Transverse colon (tissue), 4 donors: ENCODE measurements at regions not wholly inside any gene's neighbourhood (a gene's known extent, or its start where the extent isn't known, plus 50 kb on each side); places are given as distances from the start of the nearest gene placed in this dataset.

Experiments
- DNase-seq: peaks from one replicate; pipeline ENCODE4 v3.0.0-alpha.2; 2019
- H3K27ac ChIP-seq, 4 donors: fragments of 200-600 bp; sonication (generic); 2 replicates each; pipeline ENCODE4 v1.5.1; 2016 to 2018; ENCODE audit warnings: inconsistent platforms in 4 of 4
- H3K27me3 ChIP-seq: fragments of 200-600 bp; sonication (generic); 2 replicates; pipeline ENCODE4 v1.5.1; 2017; ENCODE audit warnings: inconsistent platforms
- H3K36me3 ChIP-seq, 4 donors: fragments of 200-600 bp; sonication (generic); 2 replicates each; pipeline ENCODE4 v1.5.1; 2017 to 2019; ENCODE audit warnings: inconsistent platforms in 4 of 4
- H3K4me1 ChIP-seq, 4 donors: fragments of 200-600 bp; sonication (generic); 2 replicates each; pipeline ENCODE4 v1.5.1; 2017 to 2020; ENCODE audit warnings: inconsistent platforms in 4 of 4
- H3K4me3 ChIP-seq, 4 donors: fragments of 200-600 bp; sonication (generic); 1 replicate in 1 of 4; 2 replicates in 3 of 4; pipeline versions ENCODE4 v1.5.1 to v1.6.1; 2017 to 2019; ENCODE audit warnings: inconsistent platforms in 4 of 4
- H3K9me3 ChIP-seq, 2 donors: fragments of 200-600 bp; sonication (generic); 2 replicates each; pipeline ENCODE4 v1.5.1; 2017 to 2019; ENCODE audit warnings: inconsistent platforms in 2 of 2
- CTCF ChIP-seq, 5 experiments: fragments of 200-600 bp in 3 of 5; fragments of 450-650 bp in 2 of 5; sonication (generic) in 3 of 5; IDR thresholded peaks; 1 replicate in 2 of 5; 2 replicates in 3 of 5; pipeline ENCODE4 v1.5.1; 2016 to 2017; ENCODE audit warnings: antibody characterized with exemption in 5 of 5, inconsistent platforms in 3 of 5, mild to moderate bottlenecking in 2 of 5, moderate library complexity in 1 of 5
- EP300 ChIP-seq: sonication (generic); formaldehyde crosslinking; IDR thresholded peaks from one replicate; pipeline ENCODE4 v1.6.1; 2017; ENCODE audit warnings: antibody characterized with exemption, low read depth
- POLR2A ChIP-seq: fragments of 450-650 bp; IDR thresholded peaks from one replicate; pipeline ENCODE4 v1.6.1; 2016; ENCODE audit warnings: antibody characterized with exemption, mild to moderate bottlenecking, moderate library complexity
- POLR2AphosphoS5 ChIP-seq, 3 donors: sonication (generic); formaldehyde crosslinking; IDR thresholded peaks; one replicate each; pipeline ENCODE4 v1.6.1; 2016; ENCODE audit warnings: antibody characterized with exemption in 3 of 3
- WGBS, 2 donors: methylation state at CpG; one replicate each; pipeline ENCODE4 v1.1.5; 2018; ENCODE audit warnings: low coverage in 1 of 2; 5-methylcytosine and 5-hydroxymethylcytosine counted together
- in situ Hi-C, 4 donors: fragments of 200-750 bp; cut with MboI; loops; one replicate each; pipeline versions ENCODE4 v1.15.0 to v1.15.1; 2017; ENCODE audit warnings: low sequenced_read_pairs in 3 of 4, low pct_ligation_motif_present in 1 of 4, low pct_unique_long_range_greater_than_20kb in 1 of 4
- intact Hi-C: fragments of 100-400 bp; cut with DNase I; formaldehyde crosslinking; loops from one replicate; pipeline ENCODE4 v1.15.1; 2023; ENCODE audit warnings: low total_unique reads

DNA sequence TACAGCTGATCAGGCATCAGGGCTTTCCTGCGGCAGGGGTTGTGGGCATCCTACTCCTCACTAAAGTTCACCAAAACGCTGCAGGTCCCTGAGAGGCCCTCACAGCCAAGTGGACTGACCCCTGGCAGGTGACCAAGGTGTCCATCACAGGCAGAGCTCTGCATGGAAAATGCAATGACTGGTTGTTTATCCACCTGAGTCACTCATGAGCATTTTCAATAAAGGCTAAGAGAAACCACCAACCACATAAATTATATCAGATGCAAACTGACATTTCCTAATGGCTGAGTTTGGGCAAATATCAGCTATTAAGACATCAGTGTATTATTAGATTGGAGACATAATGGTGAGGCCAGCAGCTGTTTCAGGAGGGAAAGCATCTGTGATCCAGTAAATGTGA, 152.7 kb upstream of the SYNDIG1 start:
- 67% methylated on average over 2 of the region's 2 CpGs; no CpG with 5 or more reads in 1 of the 2 donors for WGBS, 2 donors
- intact Hi-C loops = no loop called here
- Histone ChIP-seq H3K27me3 (no peaks in the 10 kb centered on the region), H3K4me1 (no peaks in the 10 kb centered on the region), H3K9me3 (no peaks in the 10 kb centered on the region), H3K27ac (no peak overlapping the region), H3K4me3 (no peak overlapping the region), H3K36me3 (no peaks in the 10 kb centered on the region)
- TF ChIP-seq POLR2AphosphoS5 (IDR thresholded peaks at IDR 0.05) = no peak
- TF ChIP-seq CTCF (IDR thresholded peaks at IDR 0.05) = no peak
- no peak for TF ChIP-seq POLR2A
- no peak for TF ChIP-seq EP300
- in situ Hi-C loops = loop anchor here in 1 of 4 donors (25.0 kb wide), 1 partner anchor 96 kb away; no protein-coding TSS in a partner anchor
- DNase-seq = no peak

DNA sequence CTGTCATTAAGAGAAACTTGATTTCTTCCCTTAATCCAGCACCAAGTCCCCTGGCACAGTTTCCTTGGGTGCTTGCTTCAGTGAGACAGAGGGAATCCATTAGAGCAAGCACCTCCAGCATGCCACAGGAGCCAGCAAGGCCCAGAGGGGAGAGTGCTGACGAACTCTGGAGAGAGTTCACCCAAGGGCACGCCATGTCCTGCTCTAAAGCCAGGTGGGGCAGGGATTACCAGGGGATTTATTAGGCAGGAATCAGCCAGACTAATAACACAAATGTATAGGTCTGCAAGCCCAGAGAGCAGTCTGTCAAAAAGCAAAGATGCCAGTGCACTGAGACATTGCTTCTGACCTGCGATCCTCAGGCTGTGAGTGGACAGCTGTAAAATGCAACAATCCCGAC, 155.4 kb upstream of the SYNDIG1 start:
- no peak for DNase-seq
- Histone ChIP-seq H3K4me1 (no peaks in the 10 kb centered on the region), H3K27me3 (no peaks in the 10 kb centered on the region), H3K27ac (no peak overlapping the region), H3K36me3 (no peaks in the 10 kb centered on the region), H3K9me3 (no peaks in the 10 kb centered on the region), H3K4me3 (no peak overlapping the region)
- intact Hi-C loops (no loop called here), in situ Hi-C loops (loop anchor here in 1 of 4 donors (25.0 kb wide), 1 partner anchor 98 kb away; no protein-coding TSS in a partner anchor)
- TF ChIP-seq POLR2AphosphoS5 (IDR thresholded peaks at IDR 0.05) (no peak), EP300 (no peak), POLR2A (no peak)
- 86% methylated on average over 4 of the region's 4 CpGs; no CpG with 5 or more reads in 1 of the 2 donors for WGBS, 2 donors

GRCh38 chr20:24309596-24309995, 159.8 kb upstream of the SYNDIG1 start:
- no peak overlapping the region for H3K4me3 ChIP-seq
- no peak overlapping the region for H3K27ac ChIP-seq
- no peaks in the 10 kb centered on the region for H3K27me3 ChIP-seq
- no peaks in the 10 kb centered on the region for H3K36me3 ChIP-seq
- no peaks in the 10 kb centered on the region for H3K4me1 ChIP-seq
- in situ Hi-C loops (loop anchor here in 1 of 4 donors (25.0 kb wide), 1 partner anchor 103 kb away; no protein-coding TSS in a partner anchor), intact Hi-C loops (no loop called here)
- no peak for DNase-seq
- TF ChIP-seq POLR2AphosphoS5 (IDR thresholded peaks at IDR 0.05) = no peak
- no peak for TF ChIP-seq POLR2A
- TF ChIP-seq CTCF (IDR thresholded peaks at IDR 0.05) = no peak
- TF ChIP-seq EP300 = no peak
- H3K9me3 ChIP-seq = no peaks in the 10 kb centered on the region
- WGBS, 2 donors = 43 to 70% methylated on average over 2 of the region's 2 CpGs

GRCh38 chr20:24305371-24305770, 164.1 kb upstream of the SYNDIG1 start:
- Histone ChIP-seq H3K4me1 (no peaks in the 10 kb centered on the region), H3K9me3 (no peaks in the 10 kb centered on the region), H3K4me3 (no peak overlapping the region), H3K27ac (no peak overlapping the region), H3K36me3 (no peaks in the 10 kb centered on the region), H3K27me3 (peaks cover 6% of the 10 kb centered on the region)
- intact Hi-C loops (no loop called here), in situ Hi-C loops (loop anchor here in 1 of 4 donors (25.0 kb wide), 1 partner anchor 107 kb away; no protein-coding TSS in a partner anchor)
- WGBS, 2 donors = 55 to 90% methylated on average over 2 to 6 of the region's 6 CpGs
- DNase-seq = no peak
- TF ChIP-seq POLR2AphosphoS5 (IDR thresholded peaks at IDR 0.05) = no peak
- no peak for TF ChIP-seq CTCF (IDR thresholded peaks at IDR 0.05)
- TF ChIP-seq POLR2A = no peak
- TF ChIP-seq EP300 = no peak

DNA sequence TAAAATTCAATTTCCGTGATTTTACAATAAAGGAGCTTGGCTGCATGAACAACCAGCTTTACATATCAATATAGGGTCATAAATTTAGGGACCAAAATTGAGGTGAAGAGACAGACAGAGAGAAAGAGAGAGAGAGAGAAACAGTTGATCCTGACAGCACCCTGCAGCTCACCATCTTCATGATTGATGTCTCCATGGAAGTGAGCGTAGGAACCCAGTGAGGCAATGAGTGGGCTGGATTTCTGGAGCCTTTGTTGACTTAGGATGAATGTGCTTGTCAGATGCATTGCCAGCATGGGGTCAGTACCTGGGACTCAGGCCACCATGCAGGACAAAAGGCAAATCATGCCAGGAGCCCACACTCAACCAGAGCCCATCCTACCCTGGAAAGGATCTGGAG, 165.1 kb upstream of the SYNDIG1 start:
- 75 to 89% methylated on average over 2 of the region's 2 CpGs for WGBS, 2 donors
- no peak for DNase-seq
- Histone ChIP-seq H3K4me3 (no peak overlapping the region), H3K9me3 (no peaks in the 10 kb centered on the region), H3K27me3 (peaks cover 6% of the 10 kb centered on the region), H3K4me1 (no peaks in the 10 kb centered on the region), H3K36me3 (no peaks in the 10 kb centered on the region), H3K27ac (no peak overlapping the region)
- TF ChIP-seq POLR2AphosphoS5 (IDR thresholded peaks at IDR 0.05) = no peak
- TF ChIP-seq EP300 = no peak
- no peak for TF ChIP-seq CTCF (IDR thresholded peaks at IDR 0.05)
- no peak for TF ChIP-seq POLR2A
- in situ Hi-C loops (loop anchor here in 1 of 4 donors (25.0 kb wide), 1 partner anchor 108 kb away; no protein-coding TSS in a partner anchor), intact Hi-C loops (no loop called here)
